GM23338 (cell line): ENCODE measurements at regions not wholly inside any gene's neighbourhood (a gene's known extent, or its start where the extent isn't known, plus 50 kb on each side); places are given as distances from the start of the nearest gene placed in this dataset.

Source experiments
- ATAC-seq: fragments of 200-7000 bp; cut with Tn5 transposase; 3 replicates; pipeline ENCODE4 v1.9.1; 2020
- DNase-seq: peaks from one replicate; pipeline ENCODE4 v3.0.0-alpha.2; 2015; ENCODE audit warnings: low spot score
- H2AFZ ChIP-seq: fragments of 200-600 bp; sonication (generic); 2 replicates; pipeline ENCODE4 v1.8.0; 2016; ENCODE audit warnings: antibody characterized with exemption, mild to moderate bottlenecking, moderate library complexity
- H3F3A ChIP-seq: fragments of 200-600 bp; sonication (generic); replicated peaks from 2 replicates; pipeline ENCODE4 v1.8.0; 2017; ENCODE audit warnings: antibody characterized with exemption, mixed run types, low read depth
- H3K27ac ChIP-seq: fragments of 200-600 bp; sonication (generic); 2 replicates; pipeline ENCODE4 v1.6.1; 2016; ENCODE audit warnings: low read depth
- H3K27me3 ChIP-seq: fragments of 200-600 bp; sonication (generic); 2 replicates; pipeline ENCODE4 v1.8.0; 2016; ENCODE audit warnings: mild to moderate bottlenecking, mixed run types, moderate library complexity; ENCODE audit not compliant: insufficient read depth
- H3K36me3 ChIP-seq: fragments of 200-600 bp; sonication (generic); 2 replicates; pipeline ENCODE4 v1.8.0; 2016; ENCODE audit warnings: mild to moderate bottlenecking; ENCODE audit not compliant: insufficient read depth
- H3K4me1 ChIP-seq: fragments of 200-600 bp; sonication (generic); 2 replicates; pipeline ENCODE4 v1.8.0; 2016; ENCODE audit warnings: mild to moderate bottlenecking, moderate library complexity; ENCODE audit not compliant: insufficient read depth
- H3K4me2 ChIP-seq: fragments of 200-600 bp; sonication (generic); 2 replicates; pipeline ENCODE4 v1.7.1; 2017; ENCODE audit warnings: mixed run types
- H3K4me3 ChIP-seq: fragments of 200-600 bp; sonication (generic); 2 replicates; pipeline ENCODE4 v1.6.1; 2016; ENCODE audit warnings: mixed run types
- H3K79me2 ChIP-seq: fragments of 200-600 bp; sonication (generic); replicated peaks from 2 replicates; pipeline ENCODE4 v1.8.0; 2017; ENCODE audit warnings: mild to moderate bottlenecking; ENCODE audit not compliant: insufficient read depth
- H3K9me2 ChIP-seq: fragments of 200-600 bp; sonication (generic); 2 replicates; pipeline ENCODE4 v1.8.0; 2017; ENCODE audit not compliant: insufficient read depth
- H4K20me1 ChIP-seq: fragments of 200-600 bp; sonication (generic); replicated peaks from 2 replicates; pipeline ENCODE4 v1.8.0; 2017; ENCODE audit warnings: mild to moderate bottlenecking; ENCODE audit not compliant: insufficient read depth
- H3K27ac Mint-ChIP-seq: 2 replicates; pipeline ENCODE4 v1.8.0; 2020; ENCODE audit warnings: inconsistent platforms, mild to moderate bottlenecking, moderate library complexity, mixed read lengths
- H3K27me3 Mint-ChIP-seq: 3 replicates; pipeline ENCODE4 v1.8.0; 2022; ENCODE audit warnings: low read depth, mild to moderate bottlenecking, moderate library complexity, mixed read lengths, inconsistent platforms; ENCODE audit not compliant: insufficient read depth, poor library complexity
- H3K36me3 Mint-ChIP-seq: 3 replicates; pipeline ENCODE4 v1.8.0; 2021; ENCODE audit warnings: low read depth, mild to moderate bottlenecking, inconsistent platforms, moderate library complexity, mixed read lengths
- H3K4me1 Mint-ChIP-seq: 3 replicates; pipeline ENCODE4 v1.8.0; 2020; ENCODE audit warnings: mild to moderate bottlenecking, inconsistent platforms, mixed read lengths
- H3K4me3 Mint-ChIP-seq: 3 replicates; pipeline ENCODE4 v1.8.0; 2021; ENCODE audit warnings: moderate library complexity, mild to moderate bottlenecking, inconsistent platforms, mixed read lengths
- H3K9me3 Mint-ChIP-seq: 3 replicates; pipeline ENCODE4 v1.8.0; 2020; ENCODE audit warnings: moderate library complexity, mild to moderate bottlenecking, inconsistent platforms, mixed read lengths
- ETS1 ChIP-seq: IDR thresholded peaks from 2 replicates; pipeline ENCODE4 v1.6.1; 2016; ENCODE audit warnings: antibody characterized with exemption
- EZH2 ChIP-seq: fragments of 200-600 bp; sonication (generic); IDR thresholded peaks from one replicate; pipeline ENCODE4 v1.8.0; 2017; ENCODE audit warnings: antibody characterized with exemption, mild to moderate bottlenecking, low read depth; ENCODE audit not compliant: unreplicated experiment
- EZH2phosphoT487 ChIP-seq: fragments of 200-600 bp; sonication (generic); IDR thresholded peaks from one replicate; pipeline ENCODE4 v1.8.1; 2018; ENCODE audit warnings: antibody characterized with exemption; ENCODE audit not compliant: unreplicated experiment
- JUNB ChIP-seq: IDR thresholded peaks from one replicate; pipeline ENCODE4 v1.6.1; 2016; ENCODE audit warnings: antibody characterized with exemption; ENCODE audit not compliant: unreplicated experiment
- POLR2AphosphoS5 ChIP-seq: IDR thresholded peaks from 2 replicates; pipeline ENCODE4 v1.6.1; 2016; ENCODE audit warnings: antibody characterized with exemption, low read depth
- REST ChIP-seq: IDR thresholded peaks from one replicate; pipeline ENCODE4 v1.6.1; 2018; ENCODE audit warnings: antibody characterized with exemption; ENCODE audit not compliant: unreplicated experiment
- ZNF114 ChIP-seq: fragments of 250-450 bp; sonication (Bioruptor Pico); IDR thresholded peaks from 2 replicates; pipeline ENCODE4 v1.5.0; 2020; ENCODE audit warnings: mild to moderate bottlenecking, moderate library complexity
- ZNF331 ChIP-seq: fragments of 250-450 bp; sonication (Bioruptor Pico); IDR thresholded peaks from 2 replicates; pipeline ENCODE4 v1.5.0; 2020; ENCODE audit warnings: low read depth, mild to moderate bottlenecking, moderate library complexity

GRCh38 chr2:123015186-123015585 lies 1009.9 kb upstream of the CNTNAP5 start:
- no peaks in the 10 kb centered on the region for H3K27me3 Mint-ChIP-seq
- no peaks in the 10 kb centered on the region for H3K27me3 ChIP-seq
- H2AFZ ChIP-seq: no peak overlapping the region
- no peaks in the 10 kb centered on the region for H3K4me1 ChIP-seq
- peaks cover 9% of the 10 kb centered on the region; the same call in 2 of the 3 replicates for H3K36me3 Mint-ChIP-seq
- ATAC-seq: no peak
- H3K27ac ChIP-seq: no peak overlapping the region
- no peak overlapping the region for H3K4me3 Mint-ChIP-seq
- H3K9me2 ChIP-seq: no peaks in the 10 kb centered on the region
- TF ChIP-seq ETS1: no peak
- no peaks in the 10 kb centered on the region for H4K20me1 ChIP-seq
- no peak overlapping the region for H3K4me2 ChIP-seq
- no peaks in the 10 kb centered on the region for H3K36me3 ChIP-seq
- no peaks in the 10 kb centered on the region for H3K79me2 ChIP-seq
- no peak for DNase-seq
- no peaks in the 10 kb centered on the region for H3F3A ChIP-seq
- H3K4me3 ChIP-seq: no peak overlapping the region
- H3K9me3 Mint-ChIP-seq: peaks cover 9% of the 10 kb centered on the region
- H3K27ac Mint-ChIP-seq: no peak overlapping the region
- no peaks in the 10 kb centered on the region for H3K4me1 Mint-ChIP-seq

- H3K36me3 ChIP-seq: no peaks in the 10 kb centered on the region
- Mint-ChIP-seq H3K36me3 (peaks cover 13% of the 10 kb centered on the region), H3K9me3 (peaks cover 7% of the 10 kb centered on the region), H3K4me3 (no peak overlapping the region), H3K27me3 (no peaks in the 10 kb centered on the region), H3K4me1 (no peaks in the 10 kb centered on the region), H3K27ac (no peak overlapping the region)
- H3K27me3 ChIP-seq: no peaks in the 10 kb centered on the region
- H3K4me2 ChIP-seq: no peak overlapping the region
- H3K4me1 ChIP-seq: no peaks in the 10 kb centered on the region
- no peaks in the 10 kb centered on the region; the same call in 1 of the 2 replicates for H3K9me2 ChIP-seq
- H3K27ac ChIP-seq: no peak overlapping the region
- H2AFZ ChIP-seq: no peak overlapping the region
- ATAC-seq: no peak
- TF ChIP-seq POLR2AphosphoS5 (no peak), EZH2phosphoT487 (no peak)
- DNase-seq: no peak
- no peak overlapping the region for H3K4me3 ChIP-seq
- H3F3A ChIP-seq: no peaks in the 10 kb centered on the region
- no peaks in the 10 kb centered on the region for H4K20me1 ChIP-seq
- no peaks in the 10 kb centered on the region for H3K79me2 ChIP-seq
Measured at GRCh38 chr2:123035541-123035940, 989.5 kb upstream of the CNTNAP5 start.

GRCh38 chr2:123036300-123036699 lies 988.8 kb upstream of the CNTNAP5 start:
- Mint-ChIP-seq H3K27ac (no peak overlapping the region), H3K4me1 (no peaks in the 10 kb centered on the region), H3K27me3 (no peaks in the 10 kb centered on the region), H3K9me3 (peaks cover 7% of the 10 kb centered on the region), H3K36me3 (peaks cover 13% of the 10 kb centered on the region), H3K4me3 (no peak overlapping the region)
- no peaks in the 10 kb centered on the region for H3F3A ChIP-seq
- no peaks in the 10 kb centered on the region; the same call in 1 of the 2 replicates for H3K9me2 ChIP-seq
- H3K79me2 ChIP-seq: no peaks in the 10 kb centered on the region
- no peak overlapping the region for H3K4me2 ChIP-seq
- no peak overlapping the region for H2AFZ ChIP-seq
- no peaks in the 10 kb centered on the region for H3K4me1 ChIP-seq
- H4K20me1 ChIP-seq: no peaks in the 10 kb centered on the region
- ATAC-seq (no peak), DNase-seq (no peak)
- H3K4me3 ChIP-seq: no peak overlapping the region
- H3K36me3 ChIP-seq: no peaks in the 10 kb centered on the region
- no peaks in the 10 kb centered on the region for H3K27me3 ChIP-seq
- no peak overlapping the region for H3K27ac ChIP-seq
- TF ChIP-seq POLR2AphosphoS5: no peak
- TF ChIP-seq ZNF114: no peak
- no peak for TF ChIP-seq JUNB
- TF ChIP-seq ZNF331: no peak
- no peak for TF ChIP-seq EZH2phosphoT487
- TF ChIP-seq EZH2: no peak
- TF ChIP-seq REST: no peak
